Retinal pigment epithelial cell (primary cell): ENCODE measurements at regions not wholly inside any gene's neighbourhood (a gene's known extent, or its start where the extent isn't known, plus 50 kb on each side); places are given as distances from the start of the nearest gene placed in this dataset.

Experiments used
- DNase-seq: peaks from one replicate; pipeline ENCODE4 v3.0.0-alpha.2; 2010; ENCODE audit warnings: low read depth
- H3K4me3 ChIP-seq: 2 replicates; pipeline ENCODE4 v1.5.1; 2011; ENCODE audit warnings: mild to moderate bottlenecking, low read length, control low read depth, moderate library complexity
- TF ChIP-seq, protein P1 (sequence below): conservative IDR thresholded peaks from 2 replicates; pipeline ENCODE4 v1.5.1; 2011; ENCODE audit warnings: low read depth, low read length, control low read depth, inconsistent platforms

DNA sequence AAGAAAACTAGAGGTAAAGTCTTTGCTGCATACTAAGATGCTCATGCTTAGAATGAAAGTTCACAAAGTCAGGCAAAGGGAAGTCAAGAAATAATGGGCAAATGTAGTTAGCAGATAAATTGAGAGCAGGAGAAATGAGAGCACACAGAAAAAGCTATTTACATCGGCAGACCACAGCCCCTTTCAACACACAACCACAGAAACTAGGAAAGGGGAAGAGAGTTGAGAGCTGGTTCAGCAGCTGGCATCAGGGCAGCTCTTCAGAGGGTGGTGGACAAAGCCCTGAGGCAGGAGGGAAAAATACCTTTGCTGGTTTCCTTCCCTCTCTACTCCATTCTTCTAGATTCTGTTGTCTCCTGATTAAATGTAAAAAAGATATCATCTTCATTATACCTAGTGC is 95.4 kb upstream of the ANO4 start:
- TF ChIP-seq, protein P1, sequence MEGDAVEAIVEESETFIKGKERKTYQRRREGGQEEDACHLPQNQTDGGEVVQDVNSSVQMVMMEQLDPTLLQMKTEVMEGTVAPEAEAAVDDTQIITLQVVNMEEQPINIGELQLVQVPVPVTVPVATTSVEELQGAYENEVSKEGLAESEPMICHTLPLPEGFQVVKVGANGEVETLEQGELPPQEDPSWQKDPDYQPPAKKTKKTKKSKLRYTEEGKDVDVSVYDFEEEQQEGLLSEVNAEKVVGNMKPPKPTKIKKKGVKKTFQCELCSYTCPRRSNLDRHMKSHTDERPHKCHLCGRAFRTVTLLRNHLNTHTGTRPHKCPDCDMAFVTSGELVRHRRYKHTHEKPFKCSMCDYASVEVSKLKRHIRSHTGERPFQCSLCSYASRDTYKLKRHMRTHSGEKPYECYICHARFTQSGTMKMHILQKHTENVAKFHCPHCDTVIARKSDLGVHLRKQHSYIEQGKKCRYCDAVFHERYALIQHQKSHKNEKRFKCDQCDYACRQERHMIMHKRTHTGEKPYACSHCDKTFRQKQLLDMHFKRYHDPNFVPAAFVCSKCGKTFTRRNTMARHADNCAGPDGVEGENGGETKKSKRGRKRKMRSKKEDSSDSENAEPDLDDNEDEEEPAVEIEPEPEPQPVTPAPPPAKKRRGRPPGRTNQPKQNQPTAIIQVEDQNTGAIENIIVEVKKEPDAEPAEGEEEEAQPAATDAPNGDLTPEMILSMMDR: no peak
- no peak for DNase-seq
- no peak overlapping the region for H3K4me3 ChIP-seq

DNA sequence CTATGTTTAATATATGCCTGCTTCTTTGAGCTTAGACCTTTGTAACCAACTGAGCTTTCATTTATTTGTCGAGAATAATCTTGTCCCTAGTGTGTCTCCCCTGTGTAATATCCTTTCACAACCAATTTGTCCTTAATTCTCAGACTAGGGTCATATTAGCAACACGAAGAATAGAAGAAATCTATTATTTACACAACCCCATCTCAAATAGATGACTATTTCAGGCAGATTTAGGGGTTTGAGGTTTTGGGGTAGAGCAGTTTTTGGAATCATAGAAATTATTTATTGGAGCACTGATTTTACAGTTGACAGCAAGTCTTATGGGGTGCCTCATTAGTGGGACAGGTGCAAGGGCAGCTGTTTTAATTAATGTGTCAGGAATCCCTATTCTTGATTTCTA is 91.2 kb upstream of the ANO4 start:
- H3K4me3 ChIP-seq: no peak overlapping the region
- TF ChIP-seq, protein P1: no peak

DNA sequence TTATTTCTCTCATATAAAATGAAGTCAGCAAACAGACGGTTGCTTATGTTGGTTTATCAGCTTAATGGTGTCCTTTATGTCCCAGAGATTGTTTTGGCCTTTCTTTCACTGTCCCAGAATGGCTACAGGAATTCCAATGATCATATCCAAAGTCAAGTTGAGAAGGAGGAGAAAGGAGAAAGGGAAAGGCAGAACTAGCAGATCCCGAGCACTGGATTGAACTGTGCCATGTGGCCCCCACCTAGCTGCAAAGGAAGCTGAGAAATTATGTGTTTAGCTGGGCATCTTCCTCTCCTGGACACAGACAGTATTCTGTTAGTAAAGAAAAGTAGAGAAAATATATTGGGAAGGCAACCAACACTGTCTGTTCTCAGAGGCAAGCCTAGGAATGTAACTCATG is 90.7 kb upstream of the ANO4 start:
- TF ChIP-seq, protein P1: no peak
- no peak overlapping the region for H3K4me3 ChIP-seq
- no peak for DNase-seq

More for the DNA sequence above, 91.2 kb upstream of the ANO4 start:
- no peak for DNase-seq

DNA sequence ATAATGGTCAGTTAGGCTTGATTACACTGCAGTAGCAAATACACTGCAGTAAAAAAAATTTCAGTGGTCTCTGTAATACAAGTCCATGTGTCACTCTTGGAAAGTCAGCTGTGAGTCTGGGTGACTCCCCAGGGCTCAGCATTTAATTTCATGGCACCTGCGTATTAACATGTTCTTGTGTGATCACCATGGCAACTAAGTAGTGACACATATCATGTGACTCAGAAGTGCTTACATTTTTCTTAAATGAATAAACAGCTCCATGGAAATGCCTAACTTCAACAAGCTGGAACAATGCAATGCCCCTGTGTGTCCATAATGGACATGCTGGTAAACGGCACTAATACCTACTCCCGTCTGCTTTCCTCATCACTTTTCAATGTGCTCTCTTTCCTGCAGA is 88.5 kb upstream of the ANO4 start:
- TF ChIP-seq, protein P1: no peak
- no peak overlapping the region for H3K4me3 ChIP-seq
- peak; percentile 93 for DNase-seq

DNA sequence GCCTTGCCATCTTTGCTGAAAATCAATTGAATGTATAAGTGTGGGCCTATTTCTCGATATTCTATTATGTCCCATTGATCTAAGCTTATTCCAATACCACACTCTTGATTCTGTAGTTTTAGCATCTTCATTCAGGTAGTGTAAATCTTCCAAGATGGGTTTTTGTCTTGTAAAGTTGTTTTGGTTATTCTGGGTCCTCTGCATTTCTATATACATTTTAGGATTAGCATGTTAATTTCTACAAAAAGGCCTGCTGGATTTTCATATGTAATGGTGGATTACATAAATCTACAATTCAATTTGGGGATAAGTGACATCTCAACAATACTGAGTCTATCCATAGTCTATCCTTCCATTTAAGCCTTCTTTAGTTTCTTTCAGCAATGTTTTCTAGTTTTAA is 86.0 kb upstream of the ANO4 start:
- TF ChIP-seq, protein P1: no peak
- H3K4me3 ChIP-seq: no peak overlapping the region
- DNase-seq: no peak

DNA sequence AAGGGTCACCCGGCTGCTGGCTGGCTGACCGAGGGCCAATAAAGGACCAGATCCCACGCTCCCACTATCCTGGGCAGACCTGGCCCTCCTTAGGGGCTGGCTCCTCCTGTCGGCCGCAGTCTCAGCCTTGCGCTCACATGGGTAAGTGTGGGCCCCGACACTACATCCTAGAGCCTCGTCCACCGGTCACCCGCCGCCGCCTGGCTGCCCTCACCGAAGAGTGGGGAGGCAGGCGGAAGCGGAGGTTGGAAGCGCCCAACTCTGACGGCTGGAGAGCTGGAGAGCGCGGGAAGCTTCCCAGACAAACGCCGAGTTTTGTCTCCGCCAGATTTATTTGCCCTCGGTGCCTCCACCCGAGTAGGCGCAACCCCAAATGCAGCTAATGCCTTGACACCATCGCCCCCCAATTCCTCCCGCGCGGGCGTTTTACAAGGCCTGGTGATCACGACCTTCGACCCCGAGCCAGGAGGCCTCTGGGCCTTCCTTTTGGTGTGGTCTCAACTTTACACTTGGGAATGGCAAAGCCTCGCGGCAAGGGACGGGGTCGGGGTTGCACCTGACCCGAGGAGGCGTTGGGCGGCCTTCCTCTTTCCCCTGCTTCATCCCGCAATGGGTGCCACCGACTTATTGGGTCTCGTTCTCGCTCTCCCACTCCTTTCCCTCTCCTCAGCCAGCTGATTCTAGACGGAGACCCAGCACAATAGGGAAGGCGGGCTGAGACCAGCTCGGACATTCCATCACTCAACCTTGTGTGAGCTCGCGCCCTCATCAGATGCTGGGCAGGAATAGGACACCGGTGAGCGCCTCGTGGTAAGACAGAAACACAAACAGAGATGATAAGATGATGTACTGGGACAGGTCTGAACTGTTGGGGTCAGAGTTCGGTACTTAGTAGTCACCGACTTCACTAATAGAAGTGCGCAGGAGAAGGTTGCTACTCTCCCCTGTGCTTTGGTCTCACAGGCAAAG is 78.3 kb upstream of the ANO4 start:
- H3K4me3 ChIP-seq: peak overlapping the region; percentile 40
- TF ChIP-seq, protein P1: no peak
- no peak for DNase-seq

DNA sequence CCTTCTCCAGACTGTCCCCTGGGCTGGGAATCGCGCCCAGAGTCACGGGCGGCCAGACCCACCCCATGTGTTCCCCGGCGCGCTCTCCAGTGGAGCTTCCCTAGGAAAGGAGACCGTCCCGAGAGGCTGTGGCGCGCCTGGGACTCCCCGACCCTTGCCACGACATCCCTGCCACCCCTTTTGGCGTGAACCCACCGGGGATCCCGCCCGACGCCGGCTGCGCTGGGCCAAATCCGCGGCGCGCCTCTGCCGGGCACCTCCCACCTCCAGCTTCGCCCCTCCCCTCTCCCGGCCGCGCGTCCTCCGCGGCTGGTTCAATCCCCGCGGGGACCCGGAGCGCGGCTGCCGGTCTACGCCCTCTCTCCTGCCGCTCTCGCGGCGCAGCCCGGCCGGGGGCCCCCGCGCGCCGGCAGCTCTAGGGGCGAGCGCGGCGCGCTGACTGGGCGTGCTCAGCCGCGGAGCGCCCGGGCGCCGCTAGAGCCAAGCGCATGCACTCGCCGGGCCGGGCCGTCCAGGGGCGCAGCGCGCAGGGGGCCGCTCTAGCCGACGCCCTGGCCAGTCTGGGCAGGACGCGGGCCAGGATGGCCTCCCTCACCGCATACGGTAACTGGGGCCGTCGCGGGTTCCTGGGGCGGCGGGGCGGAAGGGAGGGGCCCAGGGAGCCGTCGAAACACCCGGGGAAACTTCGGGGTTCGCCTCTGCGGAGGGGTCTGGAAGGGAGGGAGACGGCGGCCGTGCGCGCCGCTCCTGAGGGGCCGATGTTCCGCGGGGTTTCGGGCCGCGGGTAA is 77.4 kb upstream of the ANO4 start:
- TF ChIP-seq, protein P1: no peak
- DNase-seq: no peak
- H3K4me3 ChIP-seq: peak overlapping the region; percentile 40
